ES-I3 (cell line): ENCODE measurements at regions not wholly inside any gene's neighbourhood (a gene's known extent, or its start where the extent isn't known, plus 50 kb on each side); places are given as distances from the start of the nearest gene placed in this dataset.
"Not testable (repeated sequence)": the region's sequence is repeated elsewhere in the genome, so short reads cannot be mapped to it uniquely, and the experiment has no call there.

Experiments used
- H3K36me3 ChIP-seq: 2 replicates; pipeline ENCODE4 v1.6.1; 2013; ENCODE audit warnings: mild to moderate bottlenecking, low read length, control low read depth, moderate library complexity; ENCODE audit not compliant: insufficient read depth
- H3K4me1 ChIP-seq: 2 replicates; pipeline ENCODE4 v1.6.1; 2013; ENCODE audit warnings: mild to moderate bottlenecking, control low read depth, low read length; ENCODE audit not compliant: insufficient read depth
- H3K9ac ChIP-seq: 2 replicates; pipeline ENCODE4 v1.6.1; 2013; ENCODE audit warnings: low read depth, mild to moderate bottlenecking, low read length, moderate library complexity
- H3K9me3 ChIP-seq: 2 replicates; pipeline ENCODE4 v1.6.1; 2013; ENCODE audit warnings: mild to moderate bottlenecking, low read length, moderate library complexity; ENCODE audit not compliant: control insufficient read depth, insufficient read depth

GRCh38 chr20:22701679-22702308 is 117.4 kb upstream of the FOXA2 start:
- no peaks in the 10 kb centered on the region for H3K36me3 ChIP-seq
- H3K4me1 ChIP-seq, result no peaks in the 10 kb centered on the region
- no peaks in the 10 kb centered on the region for H3K9me3 ChIP-seq
- H3K9ac ChIP-seq, result no peak overlapping the region

- Histone ChIP-seq H3K9me3 (no peaks in the 10 kb centered on the region), H3K36me3 (no peaks in the 10 kb centered on the region), H3K4me1 (no peaks in the 10 kb centered on the region), H3K9ac (no peak overlapping the region)
Observed at GRCh38 chr20:22703843-22704242, 119.5 kb upstream of the FOXA2 start.

- no peaks in the 10 kb centered on the region for H3K4me1 ChIP-seq
- no peak overlapping the region for H3K9ac ChIP-seq
- H3K36me3 ChIP-seq, result no peaks in the 10 kb centered on the region
- no peaks in the 10 kb centered on the region; the same call in 1 of the 2 replicates for H3K9me3 ChIP-seq
Observed at GRCh38 chr20:22711971-22712755, 127.8 kb upstream of the FOXA2 start.

- Histone ChIP-seq H3K4me1 (no peaks in the 10 kb centered on the region), H3K9me3 (no peaks in the 10 kb centered on the region; the same call in 1 of the 2 replicates), H3K36me3 (no peaks in the 10 kb centered on the region), H3K9ac (no peak overlapping the region)
Observed at GRCh38 chr20:22716821-22717351, 132.5 kb upstream of the FOXA2 start.

- no peaks in the 10 kb centered on the region; the same call in 1 of the 2 replicates for H3K9me3 ChIP-seq
- H3K36me3 ChIP-seq, result no peaks in the 10 kb centered on the region
- no peaks in the 10 kb centered on the region for H3K4me1 ChIP-seq
- H3K9ac ChIP-seq, result no peak overlapping the region
Observed at GRCh38 chr20:22717466-22717865, 133.1 kb upstream of the FOXA2 start.

- Histone ChIP-seq H3K9me3 (no peaks in the 10 kb centered on the region), H3K36me3 (no peaks in the 10 kb centered on the region), H3K4me1 (no peaks in the 10 kb centered on the region), H3K9ac (no peak overlapping the region)
Observed at GRCh38 chr20:22719167-22719591, 134.8 kb upstream of the FOXA2 start.

GRCh38 chr20:22720206-22720605 is 135.8 kb upstream of the FOXA2 start:
- H3K9me3 ChIP-seq, result no peaks in the 10 kb centered on the region
- H3K36me3 ChIP-seq, result no peaks in the 10 kb centered on the region
- H3K4me1 ChIP-seq, result no peaks in the 10 kb centered on the region
- H3K9ac ChIP-seq, result no peak overlapping the region

GRCh38 chr20:22722811-22723210 is 138.4 kb upstream of the FOXA2 start:
- no peak overlapping the region for H3K9ac ChIP-seq

GRCh38 chr20:22723659-22724058 is 139.3 kb upstream of the FOXA2 start:
- Histone ChIP-seq H3K4me1 (no peaks in the 10 kb centered on the region), H3K9me3 (no peaks in the 10 kb centered on the region), H3K36me3 (no peaks in the 10 kb centered on the region), H3K9ac (no peak overlapping the region)

More at GRCh38 chr20:22722811-22723210, 138.4 kb upstream of the FOXA2 start:
- Histone ChIP-seq H3K36me3 (no peaks in the 10 kb centered on the region), H3K9me3 (no peaks in the 10 kb centered on the region), H3K4me1 (no peaks in the 10 kb centered on the region)

- H3K9ac ChIP-seq, result no peak overlapping the region
- H3K9me3 ChIP-seq, result no peaks in the 10 kb centered on the region
- no peaks in the 10 kb centered on the region for H3K4me1 ChIP-seq
- no peaks in the 10 kb centered on the region for H3K36me3 ChIP-seq
Observed at GRCh38 chr20:22728146-22728745, 143.9 kb upstream of the FOXA2 start.

GRCh38 chr20:22729180-22729579 is 144.8 kb upstream of the FOXA2 start:
- H3K36me3 ChIP-seq, result no peaks in the 10 kb centered on the region
- H3K9ac ChIP-seq, result no peak overlapping the region
- H3K9me3 ChIP-seq, result no peaks in the 10 kb centered on the region
- no peaks in the 10 kb centered on the region for H3K4me1 ChIP-seq

- Histone ChIP-seq H3K9me3 (no peaks in the 10 kb centered on the region), H3K4me1 (no peaks in the 10 kb centered on the region), H3K9ac (no peak overlapping the region)
Observed at GRCh38 chr20:22729616-22730236, 145.4 kb upstream of the FOXA2 start.

GRCh38 chr20:22732751-22733150 is 148.4 kb upstream of the FOXA2 start:
- Histone ChIP-seq H3K9ac (no peak overlapping the region), H3K36me3 (no peaks in the 10 kb centered on the region), H3K9me3 (no peaks in the 10 kb centered on the region), H3K4me1 (no peaks in the 10 kb centered on the region)

More at GRCh38 chr20:22729616-22730236, 145.4 kb upstream of the FOXA2 start:
- no peaks in the 10 kb centered on the region for H3K36me3 ChIP-seq

GRCh38 chr20:22734946-22735647 is 150.7 kb upstream of the FOXA2 start:
- not testable (repeated sequence) for H3K36me3 ChIP-seq, H3K9me3 ChIP-seq, H3K4me1 ChIP-seq, H3K9ac ChIP-seq
